ENCODE measurements at regions not wholly inside any gene's neighbourhood (a gene's known extent, or its start where the extent isn't known, plus 50 kb on each side); places are given as distances from the start of the nearest gene placed in this dataset.

- TF ChIP-seq CTCF (IDR thresholded peaks at IDR 0.05) (no peak), POLR2A (IDR thresholded peaks at IDR 0.05; ENCODE audit: low read length) (no peak), ATOH8 (CRISPR knock-in tag; IDR thresholded peaks at IDR 0.05; ENCODE audit: low read depth) (no peak), CEBPB (IDR thresholded peaks at IDR 0.05) (no peak), BCL3 (IDR thresholded peaks at IDR 0.05) (no peak), SREBF2 (IDR thresholded peaks at IDR 0.05) (no peak), POLR2AphosphoS2 (conservative IDR thresholded peaks at IDR 0.05; ENCODE audit: low read length) (no peak), ZSCAN20 (CRISPR knock-in tag; IDR thresholded peaks at IDR 0.05) (no peak), CBX8 (IDR thresholded peaks at IDR 0.05) (no peak), BHLHE40 (IDR thresholded peaks at IDR 0.05; ENCODE audit: low read depth, low read length) (no peak), EP300 (IDR thresholded peaks at IDR 0.05) (no peak), KDM1A (IDR thresholded peaks at IDR 0.05; ENCODE audit: low read depth) (no peak), PBX3 (IDR thresholded peaks at IDR 0.05) (no peak)
Measured at GRCh38 chr20:22818636-22819035, 216.5 kb upstream of the SSTR4 start.
